Activated gamma-delta T cell treated with Interleukin-2 at 50 U/mL for 16 hours (primary cell): ENCODE measurements at regions not wholly inside any gene's neighbourhood (a gene's known extent, or its start where the extent isn't known, plus 50 kb on each side); places are given as distances from the start of the nearest gene placed in this dataset.
"Not testable (repeated sequence)": the region's sequence is repeated elsewhere in the genome, so short reads cannot be mapped to it uniquely, and the experiment has no call there.

Experiments used
- DNase-seq: peaks from one replicate; pipeline ENCODE4 v3.0.0-alpha.2; 2020

- DNase-seq, result no peak
Measured at GRCh38 chr15:38818157-38818790, 253.7 kb upstream of the RASGRP1 start.

GRCh38 chr15:38819387-38819950 lies 254.9 kb upstream of the RASGRP1 start:
- DNase-seq, result no peak

GRCh38 chr15:38823263-38823662 lies 258.6 kb upstream of the RASGRP1 start:
- DNase-seq, result no peak

- no peak for DNase-seq
Measured at GRCh38 chr15:38824719-38825118, 260.1 kb upstream of the RASGRP1 start.

GRCh38 chr15:38826880-38827279 lies 262.3 kb upstream of the RASGRP1 start:
- DNase-seq, result no peak

- DNase-seq, result no peak
Measured at GRCh38 chr15:38828031-38828532, 263.5 kb upstream of the RASGRP1 start.

- DNase-seq, result no peak
Measured at GRCh38 chr15:38829086-38829485, 264.5 kb upstream of the RASGRP1 start.

GRCh38 chr15:38842226-38842625 lies 277.6 kb upstream of the RASGRP1 start:
- DNase-seq, result no peak

GRCh38 chr15:38843051-38843501 lies 278.5 kb upstream of the RASGRP1 start:
- no peak for DNase-seq

- DNase-seq, result no peak
Measured at GRCh38 chr15:38843736-38844590, 279.3 kb upstream of the RASGRP1 start.

GRCh38 chr15:38844736-38845135 lies 280.1 kb upstream of the RASGRP1 start:
- no peak for DNase-seq

GRCh38 chr15:38846346-38846745 lies 281.7 kb upstream of the RASGRP1 start:
- no peak for DNase-seq

GRCh38 chr15:38847666-38848065 lies 283.1 kb upstream of the RASGRP1 start:
- DNase-seq, result no peak

- DNase-seq, result no peak
Measured at GRCh38 chr15:38849046-38849445, 284.4 kb upstream of the RASGRP1 start.

- not testable (repeated sequence) for DNase-seq
Measured at GRCh38 chr15:38852188-38852587, 287.6 kb upstream of the RASGRP1 start.

GRCh38 chr15:38853608-38854007 lies 289.0 kb upstream of the RASGRP1 start:
- DNase-seq, result peak; percentile 27

- DNase-seq, result no peak
Measured at GRCh38 chr15:38854506-38854905, 289.9 kb upstream of the RASGRP1 start.

GRCh38 chr15:38857814-38858213 lies 293.2 kb upstream of the RASGRP1 start:
- DNase-seq, result no peak

- no peak for DNase-seq
Measured at GRCh38 chr15:38859574-38859973, 295.0 kb upstream of the RASGRP1 start.

- DNase-seq, result no peak
Measured at GRCh38 chr15:38860253-38860652, 295.6 kb upstream of the RASGRP1 start.

GRCh38 chr15:38860674-38861073 lies 296.1 kb upstream of the RASGRP1 start:
- DNase-seq, result no peak

GRCh38 chr15:38861108-38861507 lies 296.5 kb upstream of the RASGRP1 start:
- DNase-seq, result no peak

GRCh38 chr15:38862099-38862498 lies 297.5 kb upstream of the RASGRP1 start:
- no peak for DNase-seq

- DNase-seq, result no peak
Measured at GRCh38 chr15:38863381-38863780, 298.8 kb upstream of the RASGRP1 start.
